WTC11 (cell line): ENCODE measurements at regions not wholly inside any gene's neighbourhood (a gene's known extent, or its start where the extent isn't known, plus 50 kb on each side); places are given as distances from the start of the nearest gene placed in this dataset.
A peak's percentile ranks its signal among the peaks of the same experiment; 100 is the strongest.

Experiments used
- ATAC-seq: fragments of 200-7000 bp; cut with Tn5 transposase; 2 replicates; pipeline ENCODE4 v1.10.0; 2021; ENCODE audit warnings: mild to moderate bottlenecking, moderate library complexity
- CTCF ChIA-PET: fragments of 300-600 bp; sonication (Branson Sonifier 250); formaldehyde crosslinking; loops from one replicate; lab custom pipeline; 2021; ENCODE audit warnings: antibody characterized with exemption; lab: Charles Lee
- POLR2A ChIA-PET: fragments of 350-600 bp; sonication (Branson Sonifier 250); formaldehyde crosslinking; loops from one replicate; lab custom pipeline; 2021; ENCODE audit warnings: antibody characterized with exemption; lab: Charles Lee
- DNase-seq: peaks from one replicate; pipeline ENCODE4 v3.0.0; 2021; ENCODE audit warnings: low spot score
- H3K27ac Mint-ChIP-seq: 2 replicates; pipeline ENCODE4 v1.8.0; 2021; ENCODE audit warnings: mixed read lengths
- H3K27me3 Mint-ChIP-seq: 2 replicates; pipeline ENCODE4 v1.8.0; 2021; ENCODE audit warnings: low read depth, mild to moderate bottlenecking, moderate library complexity, mixed read lengths
- H3K36me3 Mint-ChIP-seq: 2 replicates; pipeline ENCODE4 v1.8.0; 2021; ENCODE audit warnings: mixed read lengths
- H3K4me1 Mint-ChIP-seq: 2 replicates; pipeline ENCODE4 v1.8.0; 2022; ENCODE audit warnings: mixed read lengths
- H3K4me3 Mint-ChIP-seq: 2 replicates; pipeline ENCODE4 v1.8.0; 2021; ENCODE audit warnings: mild to moderate bottlenecking, moderate library complexity, mixed read lengths
- H3K9me3 Mint-ChIP-seq: 2 replicates; pipeline ENCODE4 v1.8.0; 2021; ENCODE audit warnings: mixed read lengths
- ATF3 ChIP-seq: sonication (generic); formaldehyde crosslinking; conservative IDR thresholded peaks from 2 replicates; pipeline ENCODE4 v1.8.1; 2022; ENCODE audit warnings: mild to moderate bottlenecking, missing genetic modification reagents
- CREM ChIP-seq: sonication (generic); formaldehyde crosslinking; IDR thresholded peaks from 2 replicates; pipeline ENCODE4 v1.8.1; 2022; ENCODE audit warnings: mild to moderate bottlenecking, missing genetic modification reagents, moderate library complexity
- ERG ChIP-seq: fragments of 250-450 bp; sonication (Bioruptor Pico); IDR thresholded peaks from 2 replicates; pipeline ENCODE4 v1.8.0; 2021; ENCODE audit warnings: mild to moderate bottlenecking
- ESRRA ChIP-seq: sonication (generic); formaldehyde crosslinking; IDR thresholded peaks from 2 replicates; pipeline ENCODE4 v1.8.1; 2022; ENCODE audit warnings: mild to moderate bottlenecking, missing genetic modification reagents, borderline replicate concordance
- FOXK1 ChIP-seq: sonication (generic); formaldehyde crosslinking; IDR thresholded peaks from 2 replicates; pipeline ENCODE4 v1.8.0; 2022; ENCODE audit warnings: mild to moderate bottlenecking, moderate library complexity, missing genetic modification reagents
- GRHL2 ChIP-seq: fragments of 250-450 bp; sonication (Bioruptor Pico); IDR thresholded peaks from 2 replicates; pipeline ENCODE4 v1.8.0; 2022; ENCODE audit warnings: mild to moderate bottlenecking, moderate library complexity; ENCODE audit not compliant: insufficient replicate concordance, severe bottlenecking
- HMGXB4 ChIP-seq: sonication (generic); formaldehyde crosslinking; IDR thresholded peaks from 2 replicates; pipeline ENCODE4 v1.8.1; 2023; ENCODE audit warnings: mild to moderate bottlenecking, moderate library complexity, missing genetic modification reagents
- IRF1 ChIP-seq: sonication (generic); formaldehyde crosslinking; IDR thresholded peaks from 2 replicates; pipeline ENCODE4 v1.8.0; 2023; ENCODE audit warnings: missing genetic modification reagents
- MAX ChIP-seq: sonication (generic); formaldehyde crosslinking; IDR thresholded peaks from 2 replicates; pipeline ENCODE4 v1.8.0; 2022; ENCODE audit warnings: mild to moderate bottlenecking, missing genetic modification reagents
- NR1H2 ChIP-seq: sonication (generic); formaldehyde crosslinking; IDR thresholded peaks from 2 replicates; pipeline ENCODE4 v1.9.0; 2021; ENCODE audit warnings: mild to moderate bottlenecking, moderate library complexity, missing genetic modification reagents
- NR2C2 ChIP-seq: sonication (generic); formaldehyde crosslinking; IDR thresholded peaks from 2 replicates; pipeline ENCODE4 v1.8.0; 2022; ENCODE audit warnings: mild to moderate bottlenecking, missing genetic modification reagents
- NR3C1 ChIP-seq: sonication (generic); formaldehyde crosslinking; conservative IDR thresholded peaks from 2 replicates; pipeline ENCODE4 v1.8.1; 2023; ENCODE audit warnings: low read depth, mild to moderate bottlenecking, missing genetic modification reagents
- SOX15 ChIP-seq: fragments of 250-450 bp; sonication (Bioruptor Pico); IDR thresholded peaks from 2 replicates; pipeline ENCODE4 v1.9.0; 2021; ENCODE audit warnings: mild to moderate bottlenecking
- TP53 ChIP-seq: sonication (generic); formaldehyde crosslinking; IDR thresholded peaks from 2 replicates; pipeline ENCODE4 v1.8.1; 2023; ENCODE audit warnings: mild to moderate bottlenecking, missing genetic modification reagents
- USF1 ChIP-seq: sonication (generic); formaldehyde crosslinking; IDR thresholded peaks from 2 replicates; pipeline ENCODE4 v1.8.0; 2022; ENCODE audit warnings: mild to moderate bottlenecking, missing genetic modification reagents
- ZBTB43 ChIP-seq: sonication (generic); formaldehyde crosslinking; IDR thresholded peaks from 2 replicates; pipeline ENCODE4 v1.8.1; 2023; ENCODE audit warnings: mild to moderate bottlenecking, missing genetic modification reagents
- ZNF396 ChIP-seq: fragments of 250-450 bp; sonication (Bioruptor Pico); IDR thresholded peaks from 2 replicates; pipeline ENCODE4 v1.8.0; 2021; ENCODE audit warnings: mild to moderate bottlenecking, moderate library complexity, borderline replicate concordance
- ZNF512 ChIP-seq: sonication (generic); formaldehyde crosslinking; IDR thresholded peaks from 2 replicates; pipeline ENCODE4 v1.8.1; 2022; ENCODE audit warnings: missing genetic modification reagents, borderline replicate concordance
- ZNF532 ChIP-seq: fragments of 250-450 bp; sonication (Bioruptor Pico); IDR thresholded peaks from 2 replicates; pipeline ENCODE4 v1.9.0; 2021; ENCODE audit warnings: mild to moderate bottlenecking, borderline replicate concordance

GRCh38 chrY:14182776-14183175 is 126.7 kb downstream of the VCY1B start (continued):
- TF ChIP-seq HMGXB4 (CRISPR knock-in tag) (no peak), TP53 (CRISPR knock-in tag) (no peak)

GRCh38 chrY:14222014-14222413 is 166.0 kb downstream of the VCY1B start:
- no peak overlapping the region for H3K4me3 Mint-ChIP-seq
- no peaks in the 10 kb centered on the region for H3K9me3 Mint-ChIP-seq
- ChIA-PET CTCF (interaction anchor here (1.3 kb wide), 1 partner anchor 16 kb away, joined by 3 read pairs; no protein-coding TSS in a partner anchor), POLR2A (no interaction called here)
- H3K4me1 Mint-ChIP-seq = no peaks in the 10 kb centered on the region
- no peaks in the 10 kb centered on the region for H3K36me3 Mint-ChIP-seq
- DNase-seq = no peak
- no peak overlapping the region for H3K27ac Mint-ChIP-seq
- no peak for TF ChIP-seq GRHL2 (CRISPR knock-in tag)
- no peak for TF ChIP-seq ESRRA (CRISPR knock-in tag)
- no peak for TF ChIP-seq SOX15
- no peak for TF ChIP-seq ERG
- no peak for TF ChIP-seq IRF1 (CRISPR knock-in tag)
- no peak for TF ChIP-seq FOXK1 (CRISPR knock-in tag)
- no peak for TF ChIP-seq CREM (CRISPR knock-in tag)
- TF ChIP-seq ZBTB43 (CRISPR knock-in tag) = no peak
- TF ChIP-seq NR3C1 (CRISPR knock-in tag) = no peak
- no peak for TF ChIP-seq NR1H2 (CRISPR knock-in tag)
- H3K27me3 Mint-ChIP-seq = no peaks in the 10 kb centered on the region
- no peak for ATAC-seq

GRCh38 chrY:14231703-14232102 is 175.7 kb downstream of the VCY1B start:
- H3K9me3 Mint-ChIP-seq = no peaks in the 10 kb centered on the region; the same call in 1 of the 2 replicates
- no peak overlapping the region for H3K4me3 Mint-ChIP-seq
- ChIA-PET POLR2A (no interaction called here), CTCF (no interaction called here)
- no peak overlapping the region for H3K27ac Mint-ChIP-seq
- no peaks in the 10 kb centered on the region for H3K36me3 Mint-ChIP-seq
- DNase-seq (peak; percentile 21), ATAC-seq (no peak)
- H3K27me3 Mint-ChIP-seq = peaks cover 10% of the 10 kb centered on the region
- H3K4me1 Mint-ChIP-seq = no peaks in the 10 kb centered on the region
- TF ChIP-seq HMGXB4 (CRISPR knock-in tag) (no peak), ZNF512 (CRISPR knock-in tag) (no peak), NR2C2 (CRISPR knock-in tag) (no peak), ATF3 (no peak), MAX (no peak), ZNF532 (no peak), USF1 (CRISPR knock-in tag) (no peak), ZNF396 (CRISPR knock-in tag) (no peak)
